Gastrocnemius medialis (tissue), 4 donors: ENCODE measurements at regions not wholly inside any gene's neighbourhood (a gene's known extent, or its start where the extent isn't known, plus 50 kb on each side); places are given as distances from the start of the nearest gene placed in this dataset.
"Not testable (repeated sequence)": the region's sequence is repeated elsewhere in the genome, so short reads cannot be mapped to it uniquely, and the experiment has no call there.

Experiments used
- POLR2A ChIP-seq, 2 donors: fragments of 450-650 bp; IDR thresholded peaks; one replicate each; pipeline ENCODE4 v1.6.1; 2017; ENCODE audit warnings: antibody characterized with exemption in 2 of 2, mild to moderate bottlenecking in 2 of 2, moderate library complexity in 2 of 2
- TF ChIP-seq, protein P1 (sequence below), 5 experiments: fragments of 450-650 bp in 3 of 5; fragments of 200-600 bp in 2 of 5; sonication (generic) in 2 of 5; IDR thresholded peaks in 4 of 5; conservative IDR thresholded peaks in 1 of 5; 1 replicate in 4 of 5; 2 replicates in 1 of 5; pipeline ENCODE4 v1.5.1; 2016 to 2019; ENCODE audit warnings: antibody characterized with exemption in 5 of 5, mild to moderate bottlenecking in 3 of 5, moderate library complexity in 3 of 5

DNA sequence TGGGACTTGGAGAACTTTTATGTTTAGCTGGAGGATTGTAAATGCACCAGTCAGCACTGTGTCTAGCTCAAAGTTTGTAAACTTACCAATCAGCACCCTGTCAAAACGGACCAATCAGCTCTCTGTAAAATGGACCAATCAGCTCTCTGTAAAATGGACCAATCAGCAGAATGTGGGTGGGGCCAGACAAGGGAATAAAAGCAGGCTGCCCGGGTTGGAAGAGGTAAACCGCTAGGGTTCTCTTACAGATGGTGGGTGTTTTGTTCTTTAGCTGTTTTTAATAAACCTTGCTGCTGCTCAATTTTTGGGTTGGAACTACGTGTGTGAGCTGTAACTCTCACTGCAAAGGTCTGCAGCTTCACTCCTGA is 57.6 kb upstream of the GBA3 start:
- TF ChIP-seq, protein P1, sequence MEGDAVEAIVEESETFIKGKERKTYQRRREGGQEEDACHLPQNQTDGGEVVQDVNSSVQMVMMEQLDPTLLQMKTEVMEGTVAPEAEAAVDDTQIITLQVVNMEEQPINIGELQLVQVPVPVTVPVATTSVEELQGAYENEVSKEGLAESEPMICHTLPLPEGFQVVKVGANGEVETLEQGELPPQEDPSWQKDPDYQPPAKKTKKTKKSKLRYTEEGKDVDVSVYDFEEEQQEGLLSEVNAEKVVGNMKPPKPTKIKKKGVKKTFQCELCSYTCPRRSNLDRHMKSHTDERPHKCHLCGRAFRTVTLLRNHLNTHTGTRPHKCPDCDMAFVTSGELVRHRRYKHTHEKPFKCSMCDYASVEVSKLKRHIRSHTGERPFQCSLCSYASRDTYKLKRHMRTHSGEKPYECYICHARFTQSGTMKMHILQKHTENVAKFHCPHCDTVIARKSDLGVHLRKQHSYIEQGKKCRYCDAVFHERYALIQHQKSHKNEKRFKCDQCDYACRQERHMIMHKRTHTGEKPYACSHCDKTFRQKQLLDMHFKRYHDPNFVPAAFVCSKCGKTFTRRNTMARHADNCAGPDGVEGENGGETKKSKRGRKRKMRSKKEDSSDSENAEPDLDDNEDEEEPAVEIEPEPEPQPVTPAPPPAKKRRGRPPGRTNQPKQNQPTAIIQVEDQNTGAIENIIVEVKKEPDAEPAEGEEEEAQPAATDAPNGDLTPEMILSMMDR (IDR thresholded peaks at IDR 0.05 in 4 of 5, conservative IDR thresholded peaks at IDR 0.05 in 1 of 5) = not testable (repeated sequence)
- TF ChIP-seq POLR2A (IDR thresholded peaks at IDR 0.05) = not testable (repeated sequence)
